IPS-15b (cell line): ENCODE measurements at regions not wholly inside any gene's neighbourhood (a gene's known extent, or its start where the extent isn't known, plus 50 kb on each side); places are given as distances from the start of the nearest gene placed in this dataset.
"Not testable (repeated sequence)": the region's sequence is repeated elsewhere in the genome, so short reads cannot be mapped to it uniquely, and the experiment has no call there.

Experiments used
- H3K27me3 ChIP-seq: one replicate; pipeline ENCODE4 v1.6.1; 2013; ENCODE audit warnings: low read length; ENCODE audit not compliant: control insufficient read depth, insufficient read depth
- H3K36me3 ChIP-seq: one replicate; pipeline ENCODE4 v1.6.1; 2013; ENCODE audit warnings: low read length; ENCODE audit not compliant: control insufficient read depth, insufficient read depth
- H3K4me1 ChIP-seq: one replicate; pipeline ENCODE4 v1.6.1; 2013; ENCODE audit warnings: mild to moderate bottlenecking, low read length; ENCODE audit not compliant: control insufficient read depth, insufficient read depth
- H3K4me3 ChIP-seq: one replicate; pipeline ENCODE4 v1.5.1; 2013; ENCODE audit warnings: low read depth, low read length
- H3K9ac ChIP-seq: one replicate; pipeline ENCODE4 v1.6.1; 2013; ENCODE audit warnings: low read depth, mild to moderate bottlenecking, low read length
- H3K9me3 ChIP-seq: one replicate; pipeline ENCODE4 v1.6.1; 2013; ENCODE audit warnings: mild to moderate bottlenecking, low read length; ENCODE audit not compliant: control insufficient read depth, insufficient read depth

DNA sequence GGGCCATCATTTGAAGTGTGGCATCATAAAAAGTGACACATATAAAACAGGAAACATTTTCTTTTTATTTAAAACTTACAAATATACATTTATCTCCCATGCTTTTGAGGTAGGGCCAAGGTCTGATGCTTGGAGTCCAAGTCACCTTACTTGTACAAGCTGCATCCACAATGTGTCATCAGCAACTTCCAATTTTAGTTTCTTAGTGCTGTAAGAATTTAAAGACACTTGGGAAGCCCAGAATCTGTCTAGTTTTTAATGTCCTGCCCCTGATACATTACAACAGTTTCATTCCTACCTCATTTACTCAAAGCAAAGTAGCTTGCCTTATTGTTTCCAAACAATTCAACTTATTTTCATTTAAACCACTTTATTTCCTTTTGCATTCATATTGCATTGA is 297.7 kb downstream of the MTX2 start:
- no peaks in the 10 kb centered on the region for H3K9me3 ChIP-seq
- H3K4me3 ChIP-seq = no peak overlapping the region
- H3K4me1 ChIP-seq = no peaks in the 10 kb centered on the region
- no peak overlapping the region for H3K9ac ChIP-seq
- no peaks in the 10 kb centered on the region for H3K36me3 ChIP-seq
- H3K27me3 ChIP-seq = peaks cover 2% of the 10 kb centered on the region

DNA sequence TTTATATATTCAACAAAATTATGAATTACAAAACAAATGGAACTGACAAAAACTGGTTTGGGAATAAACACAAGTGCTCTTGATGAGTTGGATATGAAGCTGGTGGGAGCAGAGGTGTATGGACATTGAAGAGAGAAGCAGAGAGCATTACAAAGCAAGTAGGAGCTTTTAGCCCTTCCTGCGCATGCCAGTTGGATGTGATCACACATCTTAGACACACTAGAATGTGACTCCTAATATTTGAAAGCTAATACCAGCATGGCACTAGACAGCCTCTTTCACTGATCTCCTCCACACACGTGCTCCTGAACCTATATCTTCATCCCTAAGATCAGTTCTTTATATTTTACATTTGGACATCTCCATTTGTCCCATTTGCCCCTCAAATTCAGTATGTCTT is 298.1 kb downstream of the MTX2 start:
- H3K4me3 ChIP-seq = no peak overlapping the region
- H3K4me1 ChIP-seq = no peaks in the 10 kb centered on the region
- H3K9ac ChIP-seq = no peak overlapping the region
- no peaks in the 10 kb centered on the region for H3K27me3 ChIP-seq
- no peaks in the 10 kb centered on the region for H3K9me3 ChIP-seq
- H3K36me3 ChIP-seq = no peaks in the 10 kb centered on the region

DNA sequence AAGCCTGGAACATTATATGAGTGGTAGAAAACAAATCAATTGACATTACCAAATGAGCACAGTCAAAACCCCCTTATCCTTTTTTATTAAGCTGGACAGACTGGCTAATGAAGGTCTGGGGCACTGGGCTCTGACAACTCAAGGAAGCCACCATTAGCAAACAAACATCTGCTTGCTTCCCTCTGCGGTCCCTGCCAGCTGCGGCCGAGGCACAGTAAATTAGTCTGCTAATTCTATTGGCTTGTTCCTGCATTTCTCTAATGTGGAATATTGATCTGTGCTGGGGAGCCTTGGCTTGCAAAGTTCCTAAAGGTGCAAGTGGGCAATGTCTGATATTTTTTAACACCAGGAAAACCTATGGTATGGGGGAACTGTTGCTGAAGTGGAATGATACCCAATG is 300.3 kb downstream of the MTX2 start:
- Histone ChIP-seq H3K4me3 (no peak overlapping the region), H3K4me1 (no peaks in the 10 kb centered on the region), H3K36me3 (no peaks in the 10 kb centered on the region), H3K9ac (no peak overlapping the region), H3K9me3 (no peaks in the 10 kb centered on the region), H3K27me3 (no peaks in the 10 kb centered on the region)

DNA sequence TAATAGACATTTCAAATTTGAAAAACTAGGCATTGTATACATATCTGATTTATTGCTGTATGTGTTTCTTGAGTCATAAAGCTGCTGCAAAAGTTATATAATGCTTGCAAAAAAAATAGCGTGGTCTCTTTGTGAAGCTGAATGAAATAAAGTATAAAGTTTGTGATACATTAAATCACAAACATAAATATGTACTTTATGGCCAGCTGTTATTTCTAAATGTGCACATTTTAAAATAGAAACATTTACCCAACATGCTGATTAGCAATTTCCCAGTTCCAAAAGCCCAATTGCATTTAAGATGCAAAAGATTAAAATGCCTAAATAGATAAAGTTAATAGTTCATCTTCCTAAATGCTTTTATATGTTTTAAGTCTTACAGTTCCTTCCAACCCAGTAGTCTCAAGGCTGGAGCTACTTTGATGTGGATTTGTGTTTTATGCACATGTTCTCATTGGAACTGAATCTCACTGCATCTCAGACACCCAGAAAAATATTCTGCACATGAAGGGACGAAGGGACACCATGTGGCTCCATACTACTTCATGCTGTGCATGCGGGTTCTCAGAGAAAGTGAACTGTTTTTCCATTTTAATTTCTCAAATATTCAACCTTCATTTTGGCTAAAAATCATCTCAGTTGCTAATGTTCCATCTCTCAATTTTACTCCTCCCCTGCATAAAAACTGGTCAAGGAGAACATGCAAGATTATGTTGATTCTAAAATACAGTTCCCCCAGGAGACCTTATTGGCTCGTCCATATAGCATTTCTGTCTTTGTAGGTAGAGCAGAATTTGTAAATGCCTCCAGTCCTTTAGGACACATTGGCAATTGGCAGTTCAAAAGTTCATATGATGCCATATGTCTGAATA is 304.6 kb downstream of the MTX2 start:
- Histone ChIP-seq H3K4me3 (no peak overlapping the region), H3K36me3 (no peaks in the 10 kb centered on the region), H3K27me3 (no peaks in the 10 kb centered on the region), H3K4me1 (no peaks in the 10 kb centered on the region), H3K9me3 (no peaks in the 10 kb centered on the region), H3K9ac (no peak overlapping the region)

DNA sequence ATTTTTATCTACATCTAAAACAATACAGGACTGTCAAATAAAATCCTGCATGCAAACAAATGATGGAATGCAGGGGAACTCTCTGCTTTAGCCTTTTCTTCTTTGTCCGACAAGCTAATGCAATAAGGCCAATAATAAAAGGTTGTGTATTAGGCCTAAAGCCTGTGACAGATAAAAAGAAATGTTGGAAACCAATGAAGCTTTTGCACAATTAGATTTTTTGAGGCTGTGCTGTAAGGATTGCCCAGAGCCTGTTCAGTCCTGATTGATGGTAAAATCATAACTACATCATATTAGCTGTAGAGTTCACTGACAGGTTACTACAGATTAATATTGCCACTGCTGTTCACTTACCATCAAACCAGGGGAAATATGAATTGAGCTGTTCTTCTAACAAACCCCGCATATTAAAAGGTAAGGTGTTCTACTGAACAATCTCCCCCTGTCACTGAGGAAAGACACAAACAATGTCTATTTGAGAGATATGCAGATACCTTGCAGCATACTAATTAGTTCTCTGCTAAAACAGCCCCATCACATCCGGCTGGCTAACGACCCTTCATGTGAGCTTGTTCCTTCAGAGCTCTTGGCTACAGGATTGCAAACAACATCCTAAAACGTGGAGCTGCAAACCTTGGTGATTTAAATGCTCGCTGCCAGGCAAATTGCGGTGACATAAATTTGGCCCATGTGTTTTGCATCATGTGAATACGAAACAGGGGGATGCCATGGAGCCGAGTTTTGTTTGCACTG is 305.4 kb downstream of the MTX2 start:
- H3K36me3 ChIP-seq = no peaks in the 10 kb centered on the region
- no peaks in the 10 kb centered on the region for H3K9me3 ChIP-seq
- H3K4me1 ChIP-seq = no peaks in the 10 kb centered on the region
- H3K9ac ChIP-seq = no peak overlapping the region
- no peaks in the 10 kb centered on the region for H3K27me3 ChIP-seq
- no peak overlapping the region for H3K4me3 ChIP-seq

DNA sequence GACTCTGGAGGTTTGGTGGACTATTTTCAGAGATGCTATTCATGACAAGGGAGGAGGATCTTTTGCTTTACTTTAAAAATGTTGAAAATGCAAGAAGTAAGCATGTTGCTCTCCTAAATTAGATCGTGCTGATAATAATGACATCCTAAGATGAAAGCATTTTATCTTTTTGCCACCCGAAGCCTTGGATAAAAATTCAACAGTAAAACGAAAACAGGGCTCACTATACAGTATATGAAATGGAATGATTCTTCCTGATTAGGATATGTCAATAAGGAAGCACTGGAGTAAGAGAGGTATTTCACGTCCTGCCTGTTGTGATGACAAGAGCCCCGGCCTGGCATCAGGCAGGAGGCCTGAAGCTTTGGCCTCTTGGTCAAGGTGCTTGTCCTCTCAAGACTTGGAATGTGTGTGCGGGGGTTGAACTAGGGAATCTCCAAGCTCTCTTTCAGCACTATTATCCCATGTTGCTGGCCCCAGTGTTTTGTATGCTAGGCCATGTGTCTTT is 306.0 kb downstream of the MTX2 start:
- no peak overlapping the region for H3K4me3 ChIP-seq
- H3K4me1 ChIP-seq = no peaks in the 10 kb centered on the region
- no peaks in the 10 kb centered on the region for H3K36me3 ChIP-seq
- H3K27me3 ChIP-seq = no peaks in the 10 kb centered on the region
- H3K9me3 ChIP-seq = no peaks in the 10 kb centered on the region
- no peak overlapping the region for H3K9ac ChIP-seq

DNA sequence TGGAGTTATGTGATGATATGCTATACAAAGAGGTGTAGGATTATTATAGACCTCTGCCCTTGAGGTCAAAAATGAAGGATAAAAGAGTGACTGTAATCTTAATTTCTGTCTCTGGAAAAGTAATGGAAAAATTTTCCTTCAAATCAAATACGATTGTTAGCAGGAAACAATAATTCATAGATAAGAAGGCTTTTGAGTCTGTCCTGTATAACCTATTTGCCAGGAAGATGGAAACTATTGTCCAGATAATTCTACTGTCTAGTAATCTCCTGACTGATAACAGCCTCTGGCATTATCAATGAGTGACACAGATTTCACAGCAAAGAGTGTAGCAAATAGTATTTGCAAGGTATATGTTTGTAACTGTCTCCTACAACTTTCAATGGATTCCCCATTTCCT is 307.8 kb downstream of the MTX2 start:
- Histone ChIP-seq H3K4me3 (no peak overlapping the region), H3K27me3 (no peaks in the 10 kb centered on the region), H3K9me3 (no peaks in the 10 kb centered on the region), H3K9ac (no peak overlapping the region), H3K4me1 (no peaks in the 10 kb centered on the region), H3K36me3 (no peaks in the 10 kb centered on the region)

DNA sequence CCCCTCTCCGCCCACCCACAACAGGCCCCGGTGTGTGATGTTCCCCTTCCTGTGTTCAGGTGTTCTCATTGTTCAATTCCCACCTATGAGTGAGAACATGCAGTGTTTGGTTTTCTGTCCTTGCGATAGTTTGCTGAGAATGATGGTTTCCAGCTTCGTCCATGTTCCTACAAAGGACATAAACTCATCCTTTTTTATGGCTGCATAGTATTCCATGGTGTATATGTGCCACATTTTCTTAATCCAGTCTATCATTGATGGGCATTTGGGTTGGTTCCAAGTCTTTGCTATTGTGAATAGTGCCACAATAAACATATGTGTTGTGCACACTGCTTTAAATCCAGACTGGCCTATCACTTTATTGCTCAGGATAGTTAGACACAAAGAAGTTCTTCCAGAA is 309.1 kb downstream of the MTX2 start:
- H3K36me3 ChIP-seq, H3K4me1 ChIP-seq, H3K9ac ChIP-seq, H3K4me3 ChIP-seq, H3K9me3 ChIP-seq, H3K27me3 ChIP-seq: not testable (repeated sequence)

DNA sequence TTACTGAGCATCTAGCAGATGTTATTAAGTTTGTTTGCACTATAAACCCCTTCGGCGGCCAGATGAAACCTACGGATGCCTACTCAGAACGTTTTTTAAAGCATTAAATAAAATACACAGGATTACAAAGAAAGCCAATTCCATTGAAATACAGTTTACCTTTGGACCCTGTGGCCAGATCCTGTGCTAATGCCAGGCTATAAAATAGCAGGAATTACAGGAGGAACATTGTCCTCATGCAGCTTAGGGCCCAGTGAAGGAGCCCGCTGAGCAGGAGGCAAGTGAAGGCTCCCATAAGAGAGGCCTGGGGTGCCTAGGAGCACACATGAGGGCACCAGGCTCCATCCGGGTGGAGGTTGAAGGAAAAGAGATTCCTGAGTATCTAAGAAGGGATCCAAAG is 310.4 kb downstream of the MTX2 start:
- H3K4me3 ChIP-seq = no peak overlapping the region
- H3K36me3 ChIP-seq = no peaks in the 10 kb centered on the region
- H3K9ac ChIP-seq = no peak overlapping the region
- no peaks in the 10 kb centered on the region for H3K27me3 ChIP-seq
- H3K9me3 ChIP-seq = no peaks in the 10 kb centered on the region
- no peaks in the 10 kb centered on the region for H3K4me1 ChIP-seq

DNA sequence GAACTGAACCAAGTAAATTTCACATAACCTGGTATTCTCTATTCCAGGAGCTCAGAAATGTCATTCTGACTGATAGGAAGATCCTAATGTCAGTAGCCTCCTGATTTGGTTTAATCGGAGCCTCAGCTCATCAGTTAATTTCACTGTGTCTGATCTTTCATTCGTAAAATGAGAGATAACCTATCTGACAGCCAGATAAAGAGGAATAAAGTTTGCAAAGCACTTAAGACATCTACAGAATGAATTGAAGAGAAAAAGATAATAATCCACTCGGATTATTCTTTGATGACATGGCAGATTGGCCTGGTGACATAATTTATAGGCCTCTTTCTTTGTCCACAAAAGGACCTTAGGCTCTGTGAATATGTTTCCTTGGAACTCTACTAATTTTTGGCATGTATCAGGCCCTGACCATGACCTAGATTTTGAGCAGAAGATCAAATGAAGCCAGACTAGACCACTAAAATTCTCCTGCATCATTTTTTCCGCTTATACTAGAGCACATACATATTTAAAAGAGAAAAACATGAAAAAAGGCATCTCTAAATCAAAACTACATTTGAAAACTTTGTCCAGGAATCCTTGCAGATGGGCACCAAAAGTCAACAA is 312.4 kb downstream of the MTX2 start:
- H3K9ac ChIP-seq = no peak overlapping the region
- no peaks in the 10 kb centered on the region for H3K9me3 ChIP-seq
- H3K4me1 ChIP-seq = no peaks in the 10 kb centered on the region
- no peaks in the 10 kb centered on the region for H3K27me3 ChIP-seq
- H3K36me3 ChIP-seq = no peaks in the 10 kb centered on the region
- no peak overlapping the region for H3K4me3 ChIP-seq

DNA sequence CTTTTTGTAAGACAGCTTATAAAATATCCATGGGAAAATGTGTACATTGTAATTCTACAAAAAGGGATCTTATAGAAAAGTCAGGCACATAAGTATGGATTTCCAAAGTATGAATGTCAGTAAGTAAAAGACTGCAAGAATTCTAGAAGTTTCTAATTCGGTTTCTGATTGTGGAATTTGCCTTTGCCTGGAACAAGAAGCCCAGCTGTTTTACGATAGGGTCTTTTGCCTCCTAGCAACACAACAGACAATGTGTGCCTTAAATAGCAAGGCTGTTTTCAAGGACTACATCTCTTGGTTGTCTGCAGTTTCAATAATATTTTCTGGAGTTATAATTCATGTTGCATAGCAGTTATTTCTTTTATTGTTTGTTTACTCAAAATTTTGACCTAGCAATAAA is 312.9 kb downstream of the MTX2 start:
- Histone ChIP-seq H3K4me1 (no peaks in the 10 kb centered on the region), H3K4me3 (no peak overlapping the region), H3K9me3 (no peaks in the 10 kb centered on the region), H3K27me3 (no peaks in the 10 kb centered on the region), H3K36me3 (no peaks in the 10 kb centered on the region), H3K9ac (no peak overlapping the region)
